Stomach (tissue), 4 donors: ENCODE measurements at regions not wholly inside any gene's neighbourhood (a gene's known extent, or its start where the extent isn't known, plus 50 kb on each side); places are given as distances from the start of the nearest gene placed in this dataset.

ENCODE experiments used
- CTCF ChIP-seq, 7 experiments: fragments of 450-650 bp in 4 of 7; fragments of 200-600 bp in 3 of 7; sonication (generic) in 3 of 7; IDR thresholded peaks; one replicate each; pipeline ENCODE4 v1.5.1; 2016 to 2019; ENCODE audit warnings: antibody characterized with exemption in 7 of 7, control low read depth in 2 of 7, mild to moderate bottlenecking in 1 of 7
- EP300 ChIP-seq: sonication (generic); formaldehyde crosslinking; IDR thresholded peaks from one replicate; pipeline ENCODE4 v1.6.1; 2017; ENCODE audit warnings: antibody characterized with exemption
- POLR2A ChIP-seq, 4 donors: fragments of 450-650 bp; IDR thresholded peaks; one replicate each; pipeline ENCODE4 v1.6.1; 2016; ENCODE audit warnings: antibody characterized with exemption in 4 of 4, control low read depth in 2 of 4, mild to moderate bottlenecking in 1 of 4, moderate library complexity in 1 of 4
- POLR2AphosphoS5 ChIP-seq, 3 donors: sonication (generic); formaldehyde crosslinking; IDR thresholded peaks; one replicate each; pipeline ENCODE4 v1.6.1; 2016; ENCODE audit warnings: antibody characterized with exemption in 3 of 3

DNA sequence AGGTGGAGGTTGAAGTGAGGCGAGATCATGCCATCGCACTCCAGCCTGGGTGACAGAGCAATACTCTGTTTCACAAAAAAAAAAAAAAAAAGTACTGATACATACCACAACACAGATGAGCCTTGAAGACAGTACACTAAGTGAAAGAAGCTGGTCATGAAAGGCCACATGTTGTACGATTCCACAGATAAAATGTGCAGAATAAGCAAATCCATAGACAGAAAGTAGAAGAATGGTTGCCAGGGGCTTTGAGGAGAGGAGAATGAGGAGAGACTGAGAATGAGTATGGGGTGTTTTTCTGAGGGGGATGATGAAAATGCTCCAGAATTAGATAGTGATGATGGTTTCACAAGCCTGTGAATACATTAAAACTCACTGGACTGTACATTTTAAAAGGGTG, 155.6 kb upstream of the PSMD7 start:
- no peak for TF ChIP-seq CTCF (IDR thresholded peaks at IDR 0.05)
- no peak for TF ChIP-seq POLR2A (IDR thresholded peaks at IDR 0.05)
- TF ChIP-seq POLR2AphosphoS5 (IDR thresholded peaks at IDR 0.05), result no peak
- no peak for TF ChIP-seq EP300
